SU-DHL-6 (cell line): ENCODE measurements at regions not wholly inside any gene's neighbourhood (a gene's known extent, or its start where the extent isn't known, plus 50 kb on each side); places are given as distances from the start of the nearest gene placed in this dataset.
A peak's percentile ranks its signal among the peaks of the same experiment; 100 is the strongest.

Experiments
- EZH2phosphoT487 ChIP-seq: fragments of 200-600 bp; sonication (generic), shearing (Covaris generic); conservative IDR thresholded peaks from 2 replicates; pipeline ENCODE4 v1.6.1; 2018; ENCODE audit warnings: mild to moderate bottlenecking, antibody characterized with exemption, low read length, moderate library complexity, mixed read lengths
- TF ChIP-seq, protein P1 (sequence below): fragments of 200-600 bp; sonication (generic); IDR thresholded peaks from one replicate; pipeline ENCODE4 v1.5.1; 2017; ENCODE audit warnings: antibody characterized with exemption, mild to moderate bottlenecking, low read length, moderate library complexity; ENCODE audit not compliant: insufficient read depth, poor library complexity, severe bottlenecking

DNA sequence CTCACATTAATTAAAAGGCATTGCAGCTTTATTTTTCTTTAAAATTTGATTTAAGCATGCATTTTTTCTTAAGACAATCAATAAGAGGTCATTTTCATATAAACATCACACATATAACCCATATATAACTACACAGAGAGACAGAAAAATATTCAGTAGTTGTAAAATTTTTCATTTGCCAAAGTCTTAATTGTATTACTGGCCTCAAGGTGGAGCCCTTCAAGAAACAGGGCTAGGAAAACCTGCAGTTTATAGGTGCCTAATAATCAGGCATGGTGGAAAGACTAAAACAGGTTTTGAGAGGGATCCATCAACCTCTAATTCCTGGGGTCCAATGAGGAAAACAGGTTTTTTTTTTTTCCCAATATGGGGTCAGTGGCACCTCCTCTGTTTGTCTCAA lies 71.3 kb upstream of the ZNF804A start:
- TF ChIP-seq, protein P1, sequence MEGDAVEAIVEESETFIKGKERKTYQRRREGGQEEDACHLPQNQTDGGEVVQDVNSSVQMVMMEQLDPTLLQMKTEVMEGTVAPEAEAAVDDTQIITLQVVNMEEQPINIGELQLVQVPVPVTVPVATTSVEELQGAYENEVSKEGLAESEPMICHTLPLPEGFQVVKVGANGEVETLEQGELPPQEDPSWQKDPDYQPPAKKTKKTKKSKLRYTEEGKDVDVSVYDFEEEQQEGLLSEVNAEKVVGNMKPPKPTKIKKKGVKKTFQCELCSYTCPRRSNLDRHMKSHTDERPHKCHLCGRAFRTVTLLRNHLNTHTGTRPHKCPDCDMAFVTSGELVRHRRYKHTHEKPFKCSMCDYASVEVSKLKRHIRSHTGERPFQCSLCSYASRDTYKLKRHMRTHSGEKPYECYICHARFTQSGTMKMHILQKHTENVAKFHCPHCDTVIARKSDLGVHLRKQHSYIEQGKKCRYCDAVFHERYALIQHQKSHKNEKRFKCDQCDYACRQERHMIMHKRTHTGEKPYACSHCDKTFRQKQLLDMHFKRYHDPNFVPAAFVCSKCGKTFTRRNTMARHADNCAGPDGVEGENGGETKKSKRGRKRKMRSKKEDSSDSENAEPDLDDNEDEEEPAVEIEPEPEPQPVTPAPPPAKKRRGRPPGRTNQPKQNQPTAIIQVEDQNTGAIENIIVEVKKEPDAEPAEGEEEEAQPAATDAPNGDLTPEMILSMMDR = peak; percentile 20
- no peak for TF ChIP-seq EZH2phosphoT487
